HG03558 (cell line): ENCODE measurements at regions not wholly inside any gene's neighbourhood (a gene's known extent, or its start where the extent isn't known, plus 50 kb on each side); places are given as distances from the start of the nearest gene placed in this dataset.

Source experiments
- ATAC-seq: cut with Tn5 transposase; IDR thresholded peaks from one replicate; pipeline ENCODE4 v1.9.1; 2021; ENCODE audit warnings: moderate number of reproducible peaks; ENCODE audit not compliant: unreplicated experiment; ENCODE audit errors: extremely low read depth

DNA sequence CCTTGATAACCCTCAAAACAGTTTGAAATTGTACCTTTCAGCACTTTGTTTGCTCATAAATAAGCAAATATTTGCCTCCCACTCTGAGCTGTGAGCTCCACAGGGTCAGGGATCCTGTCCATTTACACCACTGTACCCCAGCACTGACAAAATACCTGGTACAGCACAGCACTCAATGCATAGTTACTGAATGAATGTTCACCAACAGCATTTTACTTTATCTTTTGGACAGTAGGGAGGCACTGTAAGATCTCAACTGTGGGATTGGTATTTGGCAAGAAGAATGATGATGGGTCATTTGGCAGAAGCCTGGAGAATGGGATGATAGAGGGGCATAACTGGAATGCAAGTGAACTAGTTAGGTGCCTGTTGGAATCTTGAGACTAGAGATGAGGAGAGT is 127.2 kb upstream of the ARGLU1 start:
- ATAC-seq = no peak

- no peak for ATAC-seq
Measured at GRCh38 chr13:106691861-106692260, 123.9 kb upstream of the ARGLU1 start.

DNA sequence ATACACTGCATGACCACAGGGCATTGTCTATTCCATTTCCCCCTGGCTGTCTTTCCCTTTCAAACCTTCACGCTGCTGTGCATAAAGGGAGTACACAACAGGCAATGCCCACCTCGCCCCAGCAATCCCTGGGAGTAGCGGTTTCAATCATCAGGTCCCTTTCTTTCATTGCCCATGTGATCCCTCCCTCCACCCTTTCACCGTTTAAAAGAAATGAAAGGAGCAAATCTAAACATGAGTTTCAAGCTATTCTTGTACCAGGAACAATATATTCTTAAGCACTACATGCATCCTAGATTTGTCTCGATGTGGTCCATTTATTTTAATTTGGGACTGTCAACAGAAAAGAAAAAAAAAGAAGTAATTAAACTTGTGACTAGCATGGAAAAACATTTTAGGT is 123.4 kb upstream of the ARGLU1 start:
- no peak for ATAC-seq

- no peak for ATAC-seq
Measured at GRCh38 chr13:106690779-106691178, 122.8 kb upstream of the ARGLU1 start.

GRCh38 chr13:106689906-106690305 is 122.0 kb upstream of the ARGLU1 start:
- ATAC-seq = no peak

- ATAC-seq = no peak
Measured at GRCh38 chr13:106688940-106689339, 121.0 kb upstream of the ARGLU1 start.

DNA sequence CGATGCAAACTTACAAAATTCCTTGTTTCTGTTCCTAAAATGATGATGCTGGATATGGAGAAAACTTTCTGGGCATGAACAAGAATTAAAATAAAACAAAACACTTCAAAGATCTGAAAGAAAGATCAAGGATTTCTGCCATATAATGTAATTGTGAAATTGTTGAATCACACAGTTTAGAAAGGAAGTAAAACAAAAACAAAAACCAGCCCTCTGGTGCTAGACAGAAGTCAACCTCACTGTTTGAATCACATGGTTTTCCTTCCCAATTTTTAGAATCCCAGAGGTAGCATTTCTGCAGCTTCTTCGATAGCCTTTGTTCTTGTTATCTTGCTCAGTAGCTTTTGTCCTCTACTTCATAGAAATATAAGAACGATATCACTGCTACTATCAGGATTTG is 118.2 kb upstream of the ARGLU1 start:
- no peak for ATAC-seq

DNA sequence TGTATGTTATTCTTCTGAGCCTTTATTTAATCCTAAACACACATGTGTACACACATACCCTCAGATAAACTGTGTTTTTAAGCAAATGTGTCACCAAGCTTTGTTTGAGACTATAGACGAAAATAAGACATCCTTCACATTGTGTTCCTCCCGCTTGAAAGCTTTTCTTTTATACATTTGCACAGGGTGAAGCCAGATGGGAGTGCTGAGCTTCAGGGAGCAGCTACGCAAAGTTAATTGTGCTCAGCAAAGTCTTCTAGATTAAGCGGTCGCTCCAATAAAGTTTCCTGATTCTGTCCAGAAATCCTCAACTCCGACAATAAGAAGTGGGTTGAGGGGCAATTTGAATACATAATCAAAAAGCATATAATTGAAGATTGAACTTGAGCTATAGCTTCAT is 117.2 kb upstream of the ARGLU1 start:
- ATAC-seq = no peak

- ATAC-seq = no peak
Measured at GRCh38 chr13:106683918-106684317, 116.0 kb upstream of the ARGLU1 start.

GRCh38 chr13:106683179-106683578 is 115.2 kb upstream of the ARGLU1 start:
- ATAC-seq = no peak

GRCh38 chr13:106681997-106682396 is 114.1 kb upstream of the ARGLU1 start:
- no peak for ATAC-seq

GRCh38 chr13:106681536-106681935 is 113.6 kb upstream of the ARGLU1 start:
- no peak for ATAC-seq

GRCh38 chr13:106680796-106681472 is 113.0 kb upstream of the ARGLU1 start:
- ATAC-seq = no peak

DNA sequence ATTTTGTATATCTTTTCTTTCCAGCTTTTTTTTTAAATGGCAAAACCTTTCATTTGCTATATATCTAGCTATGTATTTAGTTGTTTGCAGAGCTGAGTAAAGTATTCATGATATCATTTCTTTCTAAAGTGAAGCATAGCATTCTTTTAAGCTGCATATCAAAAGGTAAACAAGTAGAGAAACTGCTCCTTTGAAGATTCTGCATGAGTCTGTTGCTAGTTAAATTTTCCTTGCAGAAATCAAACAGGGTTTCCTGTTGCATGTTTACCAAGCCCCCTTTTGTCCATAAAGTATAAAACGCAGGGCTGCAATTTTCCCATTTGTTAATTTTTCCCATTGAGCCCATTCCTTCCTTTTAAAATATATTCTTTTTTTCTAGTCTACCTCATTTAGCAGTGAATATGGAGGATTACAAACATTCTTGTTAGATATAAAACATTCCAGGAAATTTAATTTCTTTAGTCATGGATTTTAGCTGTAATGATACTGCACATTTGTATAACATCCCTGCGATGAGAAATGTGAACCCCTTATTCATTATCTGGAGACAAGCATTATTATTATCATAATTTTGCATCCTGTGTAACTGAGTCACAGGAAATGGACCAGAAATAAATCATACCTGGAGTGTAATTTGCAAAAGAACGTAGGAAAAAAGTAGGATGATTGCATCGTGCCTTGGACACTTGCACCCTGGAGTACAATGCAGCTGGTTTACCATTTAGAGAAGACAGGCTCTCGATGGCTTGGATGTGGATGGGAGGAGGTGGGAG is 110.9 kb upstream of the ARGLU1 start:
- no peak for ATAC-seq

DNA sequence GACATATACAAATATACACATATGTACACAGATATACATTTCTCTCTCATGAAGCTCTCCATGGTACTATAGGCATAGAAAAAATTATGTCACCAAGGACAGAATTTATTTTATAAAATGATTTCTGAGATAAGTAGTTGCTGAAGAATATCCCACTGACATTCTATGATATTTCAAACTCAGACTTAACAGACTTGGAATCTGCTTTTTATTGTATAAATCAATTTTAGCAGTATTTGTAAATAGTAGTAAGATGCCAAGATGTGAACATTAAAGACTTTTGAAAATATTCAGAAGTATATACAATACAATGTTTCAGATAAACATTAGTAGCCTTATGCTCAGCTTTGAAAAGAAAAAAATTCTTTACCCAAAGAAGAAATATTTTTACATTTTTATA is 107.4 kb upstream of the ARGLU1 start:
- no peak for ATAC-seq

GRCh38 chr13:106660746-106661625 is 93.0 kb upstream of the ARGLU1 start:
- ATAC-seq = no peak

DNA sequence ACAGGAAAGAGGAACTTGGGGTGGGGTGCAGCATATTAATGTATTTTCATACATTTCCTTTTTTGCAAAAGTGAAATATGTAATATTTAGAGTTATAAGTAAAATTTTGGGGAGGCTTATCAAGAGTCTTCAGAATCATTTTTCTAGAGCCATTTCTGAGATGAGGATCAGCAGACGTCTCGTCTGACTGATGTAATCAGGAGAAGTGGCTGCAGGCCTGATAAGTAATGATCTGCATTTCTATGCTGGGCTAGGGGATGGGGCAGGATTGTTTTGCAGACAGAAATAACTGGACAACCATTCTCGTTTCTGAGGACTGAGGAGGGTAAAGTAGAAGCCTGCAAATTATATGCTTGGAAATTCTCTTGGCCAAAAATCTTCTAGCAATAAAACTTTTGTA is 89.2 kb upstream of the ARGLU1 start:
- no peak for ATAC-seq

DNA sequence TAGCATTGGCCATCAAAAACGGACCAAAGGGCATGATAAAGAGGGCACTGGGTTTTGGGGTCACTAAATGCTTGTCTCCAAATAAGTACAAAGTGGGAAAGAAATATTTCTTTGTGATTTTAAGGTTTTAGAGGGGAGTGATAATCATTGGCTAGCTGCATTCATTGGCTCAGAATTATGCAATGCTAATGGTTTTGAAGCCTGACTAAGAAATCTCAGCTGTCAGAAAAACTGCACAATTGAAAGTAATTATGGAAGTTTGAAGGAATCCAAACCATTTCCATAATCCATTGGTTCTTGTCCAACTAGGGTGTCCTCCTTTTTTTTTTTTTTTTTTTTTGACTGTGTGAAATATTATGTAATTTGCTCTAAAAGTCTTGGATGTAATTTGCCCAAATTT is 88.2 kb upstream of the ARGLU1 start:
- ATAC-seq = no peak

GRCh38 chr13:106651442-106651841 is 83.5 kb upstream of the ARGLU1 start:
- ATAC-seq = no peak

GRCh38 chr13:106650690-106651205 is 82.8 kb upstream of the ARGLU1 start:
- ATAC-seq = no peak

- ATAC-seq = no peak
Measured at GRCh38 chr13:106649495-106649894, 81.6 kb upstream of the ARGLU1 start.
